Peyer's patch (tissue), 4 donors: ENCODE measurements at regions not wholly inside any gene's neighbourhood (a gene's known extent, or its start where the extent isn't known, plus 50 kb on each side); places are given as distances from the start of the nearest gene placed in this dataset.
A peak's percentile ranks its signal among the peaks of the same experiment; 100 is the strongest.

Experiments used
- POLR2A ChIP-seq, 2 donors: fragments of 450-650 bp; IDR thresholded peaks; one replicate each; pipeline ENCODE4 v1.5.1; 2017; ENCODE audit warnings: antibody characterized with exemption in 2 of 2, mild to moderate bottlenecking in 2 of 2, moderate library complexity in 2 of 2
- TF ChIP-seq, protein P1 (sequence below), 6 experiments: fragments of 450-650 bp in 4 of 6; fragments of 200-600 bp in 2 of 6; sonication (generic) in 1 of 6; IDR thresholded peaks; one replicate each; pipeline ENCODE4 v1.5.1; 2017 to 2019; ENCODE audit warnings: antibody characterized with exemption in 6 of 6, mild to moderate bottlenecking in 3 of 6, moderate library complexity in 1 of 6

DNA sequence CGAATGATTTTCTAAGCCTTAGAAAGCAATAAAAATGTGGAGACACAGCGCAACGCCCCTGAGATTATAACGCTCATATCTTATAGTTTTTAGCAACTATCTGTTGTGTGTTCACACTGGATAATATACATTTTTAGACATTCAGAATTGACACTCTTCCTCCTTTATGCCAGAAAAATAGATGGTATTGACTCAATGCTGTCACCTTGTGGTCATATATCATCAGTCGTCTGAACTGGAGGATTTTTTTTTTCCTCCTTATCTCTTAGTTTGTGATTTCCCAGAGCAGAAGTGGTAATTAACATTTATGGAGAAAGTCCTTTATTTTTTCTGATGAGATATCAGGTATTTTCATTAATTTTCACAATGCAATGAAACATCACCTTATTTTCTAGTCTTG is 759.6 kb downstream of the RAB28 start:
- TF ChIP-seq POLR2A (IDR thresholded peaks at IDR 0.05) = no peak
- TF ChIP-seq, protein P1, sequence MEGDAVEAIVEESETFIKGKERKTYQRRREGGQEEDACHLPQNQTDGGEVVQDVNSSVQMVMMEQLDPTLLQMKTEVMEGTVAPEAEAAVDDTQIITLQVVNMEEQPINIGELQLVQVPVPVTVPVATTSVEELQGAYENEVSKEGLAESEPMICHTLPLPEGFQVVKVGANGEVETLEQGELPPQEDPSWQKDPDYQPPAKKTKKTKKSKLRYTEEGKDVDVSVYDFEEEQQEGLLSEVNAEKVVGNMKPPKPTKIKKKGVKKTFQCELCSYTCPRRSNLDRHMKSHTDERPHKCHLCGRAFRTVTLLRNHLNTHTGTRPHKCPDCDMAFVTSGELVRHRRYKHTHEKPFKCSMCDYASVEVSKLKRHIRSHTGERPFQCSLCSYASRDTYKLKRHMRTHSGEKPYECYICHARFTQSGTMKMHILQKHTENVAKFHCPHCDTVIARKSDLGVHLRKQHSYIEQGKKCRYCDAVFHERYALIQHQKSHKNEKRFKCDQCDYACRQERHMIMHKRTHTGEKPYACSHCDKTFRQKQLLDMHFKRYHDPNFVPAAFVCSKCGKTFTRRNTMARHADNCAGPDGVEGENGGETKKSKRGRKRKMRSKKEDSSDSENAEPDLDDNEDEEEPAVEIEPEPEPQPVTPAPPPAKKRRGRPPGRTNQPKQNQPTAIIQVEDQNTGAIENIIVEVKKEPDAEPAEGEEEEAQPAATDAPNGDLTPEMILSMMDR (IDR thresholded peaks at IDR 0.05) = peak in 4 of 6 experiments; percentile 28 to 44 (median 34)
